ENCODE measurements at regions not wholly inside any gene's neighbourhood (a gene's known extent, or its start where the extent isn't known, plus 50 kb on each side); places are given as distances from the start of the nearest gene placed in this dataset.

DNA sequence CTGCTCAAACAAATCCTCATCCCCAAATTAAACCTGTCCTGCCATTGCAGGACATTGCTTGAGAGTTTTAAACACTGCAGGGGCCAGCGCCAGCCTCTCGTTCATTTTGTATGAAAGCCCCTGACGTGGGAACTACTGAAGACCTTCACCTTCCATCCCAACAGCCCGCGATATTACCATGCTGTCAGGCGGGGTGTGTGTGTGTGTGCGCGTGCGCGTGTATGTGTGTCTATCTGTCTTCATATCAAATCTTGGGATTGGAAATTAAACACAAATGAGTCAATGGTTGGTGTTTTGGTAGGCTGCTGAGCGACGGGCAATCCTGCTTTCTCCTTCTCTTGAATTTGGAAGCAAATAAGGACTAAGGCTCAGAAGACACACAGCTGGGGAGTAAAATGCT is 776.9 kb downstream of the TBC1D22A start:
- TF ChIP-seq, protein P1, sequence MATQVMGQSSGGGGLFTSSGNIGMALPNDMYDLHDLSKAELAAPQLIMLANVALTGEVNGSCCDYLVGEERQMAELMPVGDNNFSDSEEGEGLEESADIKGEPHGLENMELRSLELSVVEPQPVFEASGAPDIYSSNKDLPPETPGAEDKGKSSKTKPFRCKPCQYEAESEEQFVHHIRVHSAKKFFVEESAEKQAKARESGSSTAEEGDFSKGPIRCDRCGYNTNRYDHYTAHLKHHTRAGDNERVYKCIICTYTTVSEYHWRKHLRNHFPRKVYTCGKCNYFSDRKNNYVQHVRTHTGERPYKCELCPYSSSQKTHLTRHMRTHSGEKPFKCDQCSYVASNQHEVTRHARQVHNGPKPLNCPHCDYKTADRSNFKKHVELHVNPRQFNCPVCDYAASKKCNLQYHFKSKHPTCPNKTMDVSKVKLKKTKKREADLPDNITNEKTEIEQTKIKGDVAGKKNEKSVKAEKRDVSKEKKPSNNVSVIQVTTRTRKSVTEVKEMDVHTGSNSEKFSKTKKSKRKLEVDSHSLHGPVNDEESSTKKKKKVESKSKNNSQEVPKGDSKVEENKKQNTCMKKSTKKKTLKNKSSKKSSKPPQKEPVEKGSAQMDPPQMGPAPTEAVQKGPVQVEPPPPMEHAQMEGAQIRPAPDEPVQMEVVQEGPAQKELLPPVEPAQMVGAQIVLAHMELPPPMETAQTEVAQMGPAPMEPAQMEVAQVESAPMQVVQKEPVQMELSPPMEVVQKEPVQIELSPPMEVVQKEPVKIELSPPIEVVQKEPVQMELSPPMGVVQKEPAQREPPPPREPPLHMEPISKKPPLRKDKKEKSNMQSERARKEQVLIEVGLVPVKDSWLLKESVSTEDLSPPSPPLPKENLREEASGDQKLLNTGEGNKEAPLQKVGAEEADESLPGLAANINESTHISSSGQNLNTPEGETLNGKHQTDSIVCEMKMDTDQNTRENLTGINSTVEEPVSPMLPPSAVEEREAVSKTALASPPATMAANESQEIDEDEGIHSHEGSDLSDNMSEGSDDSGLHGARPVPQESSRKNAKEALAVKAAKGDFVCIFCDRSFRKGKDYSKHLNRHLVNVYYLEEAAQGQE (IDR thresholded peaks at IDR 0.05; ENCODE audit: unreplicated experiment) = no peak
- TF ChIP-seq JUNB (IDR thresholded peaks at IDR 0.05; ENCODE audit: unreplicated experiment) (no peak), POLR2AphosphoS5 (IDR thresholded peaks at IDR 0.05; ENCODE audit: low read depth) (no peak), STAT1 (IDR thresholded peaks at IDR 0.05; ENCODE audit: unreplicated experiment) (no peak), ZNF114 (CRISPR knock-in tag; IDR thresholded peaks at IDR 0.05) (no peak), ZNF331 (CRISPR knock-in tag; IDR thresholded peaks at IDR 0.05; ENCODE audit: low read depth) (no peak), CREB1 (CRISPR knock-in tag; IDR thresholded peaks at IDR 0.05; ENCODE audit: low read depth) (no peak), NANOG (IDR thresholded peaks at IDR 0.05; ENCODE audit: borderline replicate concordance) (no peak), EZH2phosphoT487 (IDR thresholded peaks at IDR 0.05; ENCODE audit: unreplicated experiment) (no peak)
- TF ChIP-seq, protein P2, sequence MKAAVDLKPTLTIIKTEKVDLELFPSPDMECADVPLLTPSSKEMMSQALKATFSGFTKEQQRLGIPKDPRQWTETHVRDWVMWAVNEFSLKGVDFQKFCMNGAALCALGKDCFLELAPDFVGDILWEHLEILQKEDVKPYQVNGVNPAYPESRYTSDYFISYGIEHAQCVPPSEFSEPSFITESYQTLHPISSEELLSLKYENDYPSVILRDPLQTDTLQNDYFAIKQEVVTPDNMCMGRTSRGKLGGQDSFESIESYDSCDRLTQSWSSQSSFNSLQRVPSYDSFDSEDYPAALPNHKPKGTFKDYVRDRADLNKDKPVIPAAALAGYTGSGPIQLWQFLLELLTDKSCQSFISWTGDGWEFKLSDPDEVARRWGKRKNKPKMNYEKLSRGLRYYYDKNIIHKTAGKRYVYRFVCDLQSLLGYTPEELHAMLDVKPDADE (IDR thresholded peaks at IDR 0.05) = no peak
- TF ChIP-seq, protein P3, sequence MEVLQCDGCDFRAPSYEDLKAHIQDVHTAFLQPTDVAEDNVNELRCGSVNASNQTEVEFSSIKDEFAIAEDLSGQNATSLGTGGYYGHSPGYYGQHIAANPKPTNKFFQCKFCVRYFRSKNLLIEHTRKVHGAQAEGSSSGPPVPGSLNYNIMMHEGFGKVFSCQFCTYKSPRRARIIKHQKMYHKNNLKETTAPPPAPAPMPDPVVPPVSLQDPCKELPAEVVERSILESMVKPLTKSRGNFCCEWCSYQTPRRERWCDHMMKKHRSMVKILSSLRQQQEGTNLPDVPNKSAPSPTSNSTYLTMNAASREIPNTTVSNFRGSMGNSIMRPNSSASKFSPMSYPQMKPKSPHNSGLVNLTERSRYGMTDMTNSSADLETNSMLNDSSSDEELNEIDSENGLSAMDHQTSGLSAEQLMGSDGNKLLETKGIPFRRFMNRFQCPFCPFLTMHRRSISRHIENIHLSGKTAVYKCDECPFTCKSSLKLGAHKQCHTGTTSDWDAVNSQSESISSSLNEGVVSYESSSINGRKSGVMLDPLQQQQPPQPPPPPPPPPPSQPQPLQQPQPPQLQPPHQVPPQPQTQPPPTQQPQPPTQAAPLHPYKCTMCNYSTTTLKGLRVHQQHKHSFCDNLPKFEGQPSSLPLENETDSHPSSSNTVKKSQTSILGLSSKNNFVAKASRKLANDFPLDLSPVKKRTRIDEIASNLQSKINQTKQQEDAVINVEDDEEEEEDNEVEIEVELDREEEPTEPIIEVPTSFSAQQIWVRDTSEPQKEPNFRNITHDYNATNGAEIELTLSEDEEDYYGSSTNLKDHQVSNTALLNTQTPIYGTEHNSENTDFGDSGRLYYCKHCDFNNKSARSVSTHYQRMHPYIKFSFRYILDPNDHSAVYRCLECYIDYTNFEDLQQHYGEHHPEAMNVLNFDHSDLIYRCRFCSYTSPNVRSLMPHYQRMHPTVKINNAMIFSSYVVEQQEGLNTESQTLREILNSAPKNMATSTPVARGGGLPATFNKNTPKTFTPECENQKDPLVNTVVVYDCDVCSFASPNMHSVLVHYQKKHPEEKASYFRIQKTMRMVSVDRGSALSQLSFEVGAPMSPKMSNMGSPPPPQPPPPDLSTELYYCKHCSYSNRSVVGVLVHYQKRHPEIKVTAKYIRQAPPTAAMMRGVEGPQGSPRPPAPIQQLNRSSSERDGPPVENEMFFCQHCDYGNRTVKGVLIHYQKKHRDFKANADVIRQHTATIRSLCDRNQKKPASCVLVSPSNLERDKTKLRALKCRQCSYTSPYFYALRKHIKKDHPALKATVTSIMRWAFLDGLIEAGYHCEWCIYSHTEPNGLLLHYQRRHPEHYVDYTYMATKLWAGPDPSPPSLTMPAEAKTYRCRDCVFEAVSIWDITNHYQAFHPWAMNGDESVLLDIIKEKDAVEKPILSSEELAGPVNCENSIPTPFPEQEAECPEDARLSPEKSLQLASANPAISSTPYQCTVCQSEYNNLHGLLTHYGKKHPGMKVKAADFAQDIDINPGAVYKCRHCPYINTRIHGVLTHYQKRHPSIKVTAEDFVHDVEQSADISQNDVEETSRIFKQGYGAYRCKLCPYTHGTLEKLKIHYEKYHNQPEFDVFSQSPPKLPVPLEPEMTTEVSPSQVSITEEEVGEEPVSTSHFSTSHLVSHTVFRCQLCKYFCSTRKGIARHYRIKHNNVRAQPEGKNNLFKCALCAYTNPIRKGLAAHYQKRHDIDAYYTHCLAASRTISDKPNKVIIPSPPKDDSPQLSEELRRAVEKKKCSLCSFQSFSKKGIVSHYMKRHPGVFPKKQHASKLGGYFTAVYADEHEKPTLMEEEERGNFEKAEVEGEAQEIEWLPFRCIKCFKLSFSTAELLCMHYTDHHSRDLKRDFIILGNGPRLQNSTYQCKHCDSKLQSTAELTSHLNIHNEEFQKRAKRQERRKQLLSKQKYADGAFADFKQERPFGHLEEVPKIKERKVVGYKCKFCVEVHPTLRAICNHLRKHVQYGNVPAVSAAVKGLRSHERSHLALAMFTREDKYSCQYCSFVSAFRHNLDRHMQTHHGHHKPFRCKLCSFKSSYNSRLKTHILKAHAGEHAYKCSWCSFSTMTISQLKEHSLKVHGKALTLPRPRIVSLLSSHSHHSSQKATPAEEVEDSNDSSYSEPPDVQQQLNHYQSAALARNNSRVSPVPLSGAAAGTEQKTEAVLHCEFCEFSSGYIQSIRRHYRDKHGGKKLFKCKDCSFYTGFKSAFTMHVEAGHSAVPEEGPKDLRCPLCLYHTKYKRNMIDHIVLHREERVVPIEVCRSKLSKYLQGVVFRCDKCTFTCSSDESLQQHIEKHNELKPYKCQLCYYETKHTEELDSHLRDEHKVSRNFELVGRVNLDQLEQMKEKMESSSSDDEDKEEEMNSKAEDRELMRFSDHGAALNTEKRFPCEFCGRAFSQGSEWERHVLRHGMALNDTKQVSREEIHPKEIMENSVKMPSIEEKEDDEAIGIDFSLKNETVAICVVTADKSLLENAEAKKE (CRISPR knock-in tag; IDR thresholded peaks at IDR 0.05) = no peak
- Histone ChIP-seq H3K27ac (ENCODE audit: low read depth) (no peak overlapping the region), H3K27me3 (ENCODE audit: insufficient read depth) (no peaks in the 10 kb centered on the region), H3K36me3 (ENCODE audit: insufficient read depth) (no peaks in the 10 kb centered on the region; the same call in 1 of the 2 replicates), H3K4me1 (ENCODE audit: insufficient read depth) (no peaks in the 10 kb centered on the region), H3K4me2 (no peak overlapping the region), H3F3A (replicated peaks; ENCODE audit: low read depth) (no peaks in the 10 kb centered on the region), H4K20me1 (replicated peaks; ENCODE audit: insufficient read depth) (no peaks in the 10 kb centered on the region), H3K4me3 (no peak overlapping the region), H3K9me2 (ENCODE audit: insufficient read depth) (no peaks in the 10 kb centered on the region), H3K79me2 (replicated peaks; ENCODE audit: insufficient read depth) (no peaks in the 10 kb centered on the region), H2AFZ (no peak overlapping the region)
- Mint-ChIP-seq H3K27ac (no peak overlapping the region), H3K9me3 (peaks cover 93% of the 10 kb centered on the region), H3K27me3 (ENCODE audit: insufficient read depth, low read depth, poor library complexity) (peaks cover 5% of the 10 kb centered on the region), H3K4me3 (no peak overlapping the region), H3K4me1 (no peaks in the 10 kb centered on the region), H3K36me3 (ENCODE audit: low read depth) (peaks cover 35% of the 10 kb centered on the region)
- DNase-seq (ENCODE audit: low spot score) (no peak), ATAC-seq (no peak)

Measured in GM23338 (cell line).